ENCODE measurements at regions not wholly inside any gene's neighbourhood (a gene's known extent, or its start where the extent isn't known, plus 50 kb on each side); places are given as distances from the start of the nearest gene placed in this dataset.

DNA sequence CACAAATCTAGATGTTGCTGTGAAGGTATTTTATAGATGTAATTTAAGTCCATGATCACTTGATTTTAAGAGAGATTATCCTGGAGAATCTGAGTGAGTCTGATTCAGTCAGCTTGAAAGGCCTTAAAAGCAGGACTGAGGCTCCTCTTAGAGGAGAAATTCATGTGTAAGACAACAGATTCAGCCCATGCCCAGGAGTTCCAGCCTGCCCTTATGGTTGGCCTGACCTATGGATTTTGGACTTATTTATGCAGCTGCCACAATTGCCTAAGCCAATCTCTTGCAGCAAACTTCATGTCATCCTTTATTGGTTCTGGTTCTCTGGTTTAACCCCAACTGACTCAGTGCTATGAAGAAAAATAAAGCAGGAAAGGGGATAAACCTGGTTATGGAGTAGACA, 296.5 kb upstream of the RASGRP1 start:
- no peak overlapping the region for H3K27ac Mint-ChIP-seq
- H3K4me3 Mint-ChIP-seq, result no peak overlapping the region
- TF ChIP-seq, protein P1, sequence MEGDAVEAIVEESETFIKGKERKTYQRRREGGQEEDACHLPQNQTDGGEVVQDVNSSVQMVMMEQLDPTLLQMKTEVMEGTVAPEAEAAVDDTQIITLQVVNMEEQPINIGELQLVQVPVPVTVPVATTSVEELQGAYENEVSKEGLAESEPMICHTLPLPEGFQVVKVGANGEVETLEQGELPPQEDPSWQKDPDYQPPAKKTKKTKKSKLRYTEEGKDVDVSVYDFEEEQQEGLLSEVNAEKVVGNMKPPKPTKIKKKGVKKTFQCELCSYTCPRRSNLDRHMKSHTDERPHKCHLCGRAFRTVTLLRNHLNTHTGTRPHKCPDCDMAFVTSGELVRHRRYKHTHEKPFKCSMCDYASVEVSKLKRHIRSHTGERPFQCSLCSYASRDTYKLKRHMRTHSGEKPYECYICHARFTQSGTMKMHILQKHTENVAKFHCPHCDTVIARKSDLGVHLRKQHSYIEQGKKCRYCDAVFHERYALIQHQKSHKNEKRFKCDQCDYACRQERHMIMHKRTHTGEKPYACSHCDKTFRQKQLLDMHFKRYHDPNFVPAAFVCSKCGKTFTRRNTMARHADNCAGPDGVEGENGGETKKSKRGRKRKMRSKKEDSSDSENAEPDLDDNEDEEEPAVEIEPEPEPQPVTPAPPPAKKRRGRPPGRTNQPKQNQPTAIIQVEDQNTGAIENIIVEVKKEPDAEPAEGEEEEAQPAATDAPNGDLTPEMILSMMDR (IDR thresholded peaks at IDR 0.05; ENCODE audit: unreplicated experiment in 3 of 3), result no peak
- H3K4me1 Mint-ChIP-seq, result peaks cover 9% of the 10 kb centered on the region
- no peaks in the 10 kb centered on the region for H3K36me3 Mint-ChIP-seq (ENCODE audit: low read depth)
- no peaks in the 10 kb centered on the region for H3K27me3 Mint-ChIP-seq (ENCODE audit: low read depth)
- no peaks in the 10 kb centered on the region for H3K9me3 Mint-ChIP-seq

DNA sequence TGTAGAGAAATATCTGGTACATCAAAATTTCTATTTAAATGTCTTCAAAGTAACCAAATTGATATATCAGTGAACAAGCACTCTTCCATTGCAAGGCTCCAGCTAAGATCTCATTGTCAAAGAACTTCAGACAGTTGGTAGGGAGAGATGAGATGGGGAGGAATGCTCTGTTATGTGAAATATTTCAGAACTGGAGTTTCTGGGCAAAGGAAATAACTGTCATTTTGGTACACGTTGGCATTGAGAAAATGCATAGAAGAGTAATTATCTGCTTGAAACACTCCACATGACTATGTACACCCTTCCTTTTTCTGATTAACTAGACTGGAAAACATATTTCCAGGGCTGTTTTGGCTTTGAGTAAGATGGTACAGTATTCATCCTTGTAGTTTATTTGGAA, 297.5 kb upstream of the RASGRP1 start:
- H3K4me1 Mint-ChIP-seq, result peaks cover 9% of the 10 kb centered on the region
- H3K36me3 Mint-ChIP-seq (ENCODE audit: low read depth), result no peaks in the 10 kb centered on the region
- peaks cover 7% of the 10 kb centered on the region for H3K27me3 Mint-ChIP-seq (ENCODE audit: low read depth)
- TF ChIP-seq, protein P1 (IDR thresholded peaks at IDR 0.05; ENCODE audit: unreplicated experiment in 3 of 3), result no peak
- no peak overlapping the region for H3K27ac Mint-ChIP-seq
- H3K4me3 Mint-ChIP-seq, result no peak overlapping the region
- no peaks in the 10 kb centered on the region for H3K9me3 Mint-ChIP-seq

DNA sequence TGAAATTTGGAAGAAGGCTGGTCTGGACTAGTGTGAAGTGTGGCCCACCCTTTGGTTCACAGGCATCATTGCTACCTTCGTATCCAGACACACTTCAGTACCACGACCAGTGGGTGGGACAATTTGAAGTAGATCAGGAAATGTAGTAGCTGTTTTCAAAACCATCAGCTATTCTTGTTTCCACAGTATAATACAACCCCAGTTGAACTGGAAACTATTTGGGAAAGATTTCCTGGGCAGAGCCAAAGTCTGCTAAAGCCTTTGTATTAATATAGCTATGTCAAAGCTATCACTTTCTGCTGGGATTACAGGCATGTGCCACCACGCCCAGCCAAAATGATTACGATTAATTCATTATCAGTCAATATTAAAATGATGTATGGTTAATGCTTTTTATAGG, 298.8 kb upstream of the RASGRP1 start:
- TF ChIP-seq, protein P1 (IDR thresholded peaks at IDR 0.05; ENCODE audit: unreplicated experiment in 3 of 3), result no peak
- H3K4me1 Mint-ChIP-seq, result peaks cover 9% of the 10 kb centered on the region
- H3K27me3 Mint-ChIP-seq (ENCODE audit: low read depth), result peaks cover 7% of the 10 kb centered on the region
- no peak overlapping the region for H3K27ac Mint-ChIP-seq
- no peak overlapping the region for H3K4me3 Mint-ChIP-seq
- no peaks in the 10 kb centered on the region for H3K36me3 Mint-ChIP-seq (ENCODE audit: low read depth)
- H3K9me3 Mint-ChIP-seq, result no peaks in the 10 kb centered on the region

DNA sequence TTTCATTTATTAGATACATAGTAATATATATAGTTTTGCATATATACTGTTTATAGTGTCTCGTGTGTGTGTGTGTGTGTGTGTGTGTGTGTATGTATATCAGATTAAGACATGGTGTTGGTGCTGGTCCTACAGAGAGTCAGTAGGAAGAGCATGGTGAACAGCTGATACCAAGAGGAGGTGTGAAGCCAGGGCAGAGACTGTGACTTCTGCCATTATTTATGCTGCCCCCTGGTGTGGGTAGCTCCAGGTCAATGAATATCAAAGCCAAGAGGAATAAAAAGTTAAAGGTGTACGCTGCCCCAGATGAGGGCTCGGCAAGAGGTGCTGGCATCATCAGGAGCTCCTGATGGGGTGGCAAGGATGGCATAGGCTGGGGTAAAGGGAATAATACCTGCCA, 299.5 kb upstream of the RASGRP1 start:
- H3K4me1 Mint-ChIP-seq, result peaks cover 9% of the 10 kb centered on the region
- TF ChIP-seq, protein P1 (IDR thresholded peaks at IDR 0.05; ENCODE audit: unreplicated experiment in 3 of 3), result no peak
- no peak overlapping the region for H3K4me3 Mint-ChIP-seq
- peak overlapping the region in 2 of 3 experiments; percentile 18 to 68 for H3K27ac Mint-ChIP-seq
- H3K27me3 Mint-ChIP-seq (ENCODE audit: low read depth), result peaks cover 7% of the 10 kb centered on the region
- H3K9me3 Mint-ChIP-seq, result no peaks in the 10 kb centered on the region
- H3K36me3 Mint-ChIP-seq (ENCODE audit: low read depth), result no peaks in the 10 kb centered on the region

DNA sequence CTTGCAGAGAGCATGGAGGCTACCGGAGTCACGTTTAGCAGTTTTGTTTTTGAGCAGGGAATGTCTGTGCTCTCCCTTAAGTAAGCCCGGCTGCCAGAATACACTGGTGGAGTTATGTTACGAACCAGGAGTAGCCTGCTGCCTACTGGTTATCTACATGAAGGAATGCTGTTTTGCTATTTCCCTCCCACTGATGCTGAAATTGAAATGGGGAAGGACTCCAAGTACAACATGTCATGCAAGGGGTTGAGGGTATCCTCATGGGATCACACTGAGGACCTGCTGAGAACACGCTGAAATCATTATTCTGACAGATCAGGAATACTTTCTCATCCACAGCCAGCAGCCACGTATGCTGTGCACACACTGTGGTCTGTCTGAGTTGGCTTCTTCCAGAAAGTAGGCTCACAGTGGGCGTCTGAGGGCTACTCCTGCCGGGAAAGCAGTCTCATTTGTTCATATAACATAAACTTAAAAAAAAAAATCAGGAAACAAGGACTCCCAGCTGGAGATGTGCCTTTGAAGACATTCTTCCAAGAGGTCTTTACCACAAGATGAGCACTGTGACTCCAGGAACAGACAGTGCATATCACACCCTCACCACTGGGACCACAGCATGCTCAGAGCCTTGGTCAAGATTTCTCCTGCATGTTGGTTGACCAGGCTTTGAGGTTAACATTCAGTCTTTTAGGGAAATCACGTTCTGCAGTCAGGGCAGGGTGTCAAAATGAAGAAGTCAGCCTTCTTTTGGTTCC, 300.4 kb upstream of the RASGRP1 start:
- peak overlapping the region; percentile 41 to 92 (median 68) for H3K27ac Mint-ChIP-seq

More for the DNA sequence above, 300.4 kb upstream of the RASGRP1 start:
- Mint-ChIP-seq H3K36me3 (ENCODE audit: low read depth) (no peaks in the 10 kb centered on the region), H3K27me3 (ENCODE audit: low read depth) (peaks cover 7% of the 10 kb centered on the region), H3K4me1 (peaks cover 9% of the 10 kb centered on the region), H3K9me3 (peaks cover 3% of the 10 kb centered on the region), H3K4me3 (no peak overlapping the region)
- TF ChIP-seq, protein P1 (IDR thresholded peaks at IDR 0.05; ENCODE audit: unreplicated experiment in 3 of 3), result no peak
